Right lobe of liver (tissue), 4 donors: ENCODE measurements at regions not wholly inside any gene's neighbourhood (a gene's known extent, or its start where the extent isn't known, plus 50 kb on each side); places are given as distances from the start of the nearest gene placed in this dataset.

Experiments used
- CTCF ChIP-seq, 4 donors: fragments of 200-600 bp in 3 of 4; fragments of 450-650 bp in 1 of 4; IDR thresholded peaks; one replicate each; pipeline versions ENCODE4 v1.5.1 to v1.8.0; 2016 to 2022; ENCODE audit warnings: antibody characterized with exemption in 4 of 4, mild to moderate bottlenecking in 2 of 4
- POLR2A ChIP-seq: fragments of 450-650 bp; IDR thresholded peaks from one replicate; pipeline ENCODE4 v1.6.1; 2017; ENCODE audit warnings: antibody characterized with exemption, mild to moderate bottlenecking
- donor health status: DM: no; HTN: no; CAD: no.
- donor health status: DM: no; HTN: no; CAD: no.
- donor health status: DM: no; HTN: yes; CAD: no.

GRCh38 chr18:78080761-78081160, 831.1 kb downstream of the GALR1 start:
- TF ChIP-seq CTCF (IDR thresholded peaks at IDR 0.05) (no peak), POLR2A (no peak)
